ENCODE measurements at regions not wholly inside any gene's neighbourhood (a gene's known extent, or its start where the extent isn't known, plus 50 kb on each side); places are given as distances from the start of the nearest gene placed in this dataset.

DNA sequence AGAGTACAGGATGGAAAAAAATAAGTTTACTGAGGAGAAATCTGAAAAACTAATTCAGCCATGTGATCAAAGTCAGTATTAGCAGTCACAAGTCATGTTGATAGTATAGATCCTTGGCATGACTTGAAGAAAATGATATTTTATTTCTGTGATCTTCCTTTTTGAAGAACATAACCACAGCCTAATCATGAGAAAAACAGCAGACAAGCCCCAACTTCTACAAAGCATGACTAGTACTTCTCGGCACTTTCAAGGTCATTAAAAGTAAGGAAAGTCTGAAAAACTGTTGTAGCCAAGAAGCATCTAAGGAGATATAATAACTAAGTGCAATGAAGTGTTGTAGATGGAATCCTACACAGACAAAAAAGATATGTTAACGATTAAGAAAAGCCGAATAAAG, 264.1 kb upstream of the FOXG1 start:
- H3K9me3 Mint-ChIP-seq (ENCODE audit: insufficient read depth): peaks cover 5% of the 10 kb centered on the region
- no peak overlapping the region for H2AFZ ChIP-seq (ENCODE audit: insufficient read depth, low read depth, low read length, poor library complexity, severe bottlenecking)
- H3K27me3 ChIP-seq (replicated peaks in 1 of 4; ENCODE audit: control extremely low read depth in 1 of 4, control insufficient read depth in 3 of 4, insufficient read depth in 4 of 4, low read length in 3 of 4): no peaks in the 10 kb centered on the region
- intact Hi-C loops (cut with micrococcal nuclease): no loop called here
- H3K36me3 ChIP-seq (replicated peaks in 1 of 2; ENCODE audit: control extremely low read depth in 1 of 2, control insufficient read depth in 1 of 2, extremely low read depth in 1 of 2, insufficient read depth in 2 of 2, low read length in 1 of 2): no peaks in the 10 kb centered on the region
- no CpG with 5 or more reads among the region's 3 CpGs for WGBS (ENCODE audit: insufficient coverage)
- ATAC-seq (ENCODE audit: low read depth) (no peak), DNase-seq (no peak)
- no peak overlapping the region for H3K4me3 Mint-ChIP-seq
- peaks cover 0 to 7% (median 0%) of the 10 kb centered on the region in 3 donors for H3K9me3 ChIP-seq (ENCODE audit: control extremely low read depth in 1 of 3, control insufficient read depth in 2 of 3, insufficient read depth in 1 of 3, low read length in 2 of 3)
- no peaks in the 10 kb centered on the region for H3K27me3 Mint-ChIP-seq
- ChIA-PET CTCF (no interaction called here), POLR2A (no interaction called here)
- no peak overlapping the region for H3K4me3 ChIP-seq (ENCODE audit: control extremely low read depth in 1 of 5, extremely low read depth in 1 of 5, insufficient read depth in 1 of 5, low read depth in 2 of 5, low read length in 4 of 5)
- no peak overlapping the region for H3K27ac ChIP-seq (ENCODE audit: low read length in 2 of 2)
- no peaks in the 10 kb centered on the region for H4K20me1 ChIP-seq (ENCODE audit: control insufficient read depth, insufficient read depth, low read length, poor library complexity, severe bottlenecking)
- no peak overlapping the region for H3K9ac ChIP-seq (ENCODE audit: low read length)
- no peak overlapping the region for H3K4me2 ChIP-seq (replicated peaks; ENCODE audit: low read depth, low read length, poor library complexity, severe bottlenecking)
- no peaks in the 10 kb centered on the region for H3K79me2 ChIP-seq (ENCODE audit: control insufficient read depth, insufficient read depth, low read length)
- no peak for TF ChIP-seq EZH2 (IDR thresholded peaks at IDR 0.05; ENCODE audit: borderline replicate concordance, insufficient read depth, low read depth, low read length, poor library complexity, severe bottlenecking)
- TF ChIP-seq CTCF (IDR thresholded peaks at IDR 0.05): no peak
- H3K27ac Mint-ChIP-seq: no peak overlapping the region
- no peaks in the 10 kb centered on the region for H3K4me1 Mint-ChIP-seq
- no peaks in the 10 kb centered on the region for H3K4me1 ChIP-seq (ENCODE audit: control insufficient read depth in 2 of 2, insufficient read depth in 2 of 2, low read length in 2 of 2)

- no peaks in the 10 kb centered on the region for H3K27me3 Mint-ChIP-seq
- ChIA-PET CTCF (no interaction called here), POLR2A (no interaction called here)
- H3K9me3 Mint-ChIP-seq (ENCODE audit: insufficient read depth): peaks cover 5% of the 10 kb centered on the region
- no peak for DNase-seq
- Histone ChIP-seq H3K36me3 (replicated peaks in 1 of 2; ENCODE audit: control extremely low read depth in 1 of 2, control insufficient read depth in 1 of 2, extremely low read depth in 1 of 2, insufficient read depth in 2 of 2, low read length in 1 of 2) (no peaks in the 10 kb centered on the region), H3K27me3 (replicated peaks in 1 of 4; ENCODE audit: control extremely low read depth in 1 of 4, control insufficient read depth in 3 of 4, insufficient read depth in 4 of 4, low read length in 3 of 4) (no peaks in the 10 kb centered on the region), H3K4me1 (ENCODE audit: control insufficient read depth in 2 of 2, insufficient read depth in 2 of 2, low read length in 2 of 2) (no peaks in the 10 kb centered on the region), H3K9ac (ENCODE audit: low read length) (no peak overlapping the region), H3K79me2 (ENCODE audit: control insufficient read depth, insufficient read depth, low read length) (no peaks in the 10 kb centered on the region), H3K4me3 (ENCODE audit: control extremely low read depth in 1 of 5, extremely low read depth in 1 of 5, insufficient read depth in 1 of 5, low read depth in 2 of 5, low read length in 4 of 5) (no peak overlapping the region), H3K27ac (ENCODE audit: low read length in 2 of 2) (no peak overlapping the region), H4K20me1 (ENCODE audit: control insufficient read depth, insufficient read depth, low read length, poor library complexity, severe bottlenecking) (no peaks in the 10 kb centered on the region), H3K4me2 (replicated peaks; ENCODE audit: low read depth, low read length, poor library complexity, severe bottlenecking) (no peak overlapping the region), H3K9me3 (ENCODE audit: control extremely low read depth in 1 of 3, control insufficient read depth in 2 of 3, insufficient read depth in 1 of 3, low read length in 2 of 3) (peaks cover 0 to 12% (median 0%) of the 10 kb centered on the region in 3 donors), H2AFZ (ENCODE audit: insufficient read depth, low read depth, low read length, poor library complexity, severe bottlenecking) (no peak overlapping the region)
- no CpG with 5 or more reads among the region's 3 CpGs for WGBS (ENCODE audit: insufficient coverage)
- H3K4me1 Mint-ChIP-seq: no peaks in the 10 kb centered on the region
- no peak for ATAC-seq (ENCODE audit: low read depth)
- H3K27ac Mint-ChIP-seq: no peak overlapping the region
- intact Hi-C loops (cut with micrococcal nuclease): no loop called here
- no peak for TF ChIP-seq CTCF (IDR thresholded peaks at IDR 0.05)
- TF ChIP-seq EZH2 (IDR thresholded peaks at IDR 0.05; ENCODE audit: borderline replicate concordance, insufficient read depth, low read depth, low read length, poor library complexity, severe bottlenecking): no peak
- H3K4me3 Mint-ChIP-seq: no peak overlapping the region
Observed at GRCh38 chr14:28515571-28515970, 251.0 kb upstream of the FOXG1 start.
